Ishikawa (cell line): ENCODE measurements at regions not wholly inside any gene's neighbourhood (a gene's known extent, or its start where the extent isn't known, plus 50 kb on each side); places are given as distances from the start of the nearest gene placed in this dataset.

ENCODE experiments used
- CEBPB ChIP-seq: IDR thresholded peaks from 2 replicates; pipeline ENCODE4 v1.6.1; 2012
- CREB1 ChIP-seq: IDR thresholded peaks from 2 replicates; pipeline ENCODE4 v1.6.1; 2012; ENCODE audit warnings: low read depth
- EGR1 ChIP-seq: IDR thresholded peaks from 2 replicates; pipeline ENCODE4 v1.6.1; 2012
- EP300 ChIP-seq: IDR thresholded peaks from 2 replicates; pipeline ENCODE4 v1.6.1; 2012; ENCODE audit warnings: borderline replicate concordance
- MAX ChIP-seq: IDR thresholded peaks from 2 replicates; pipeline ENCODE4 v1.6.1; 2012
- NFIC ChIP-seq: IDR thresholded peaks from 2 replicates; pipeline ENCODE4 v1.6.1; 2012
- RAD21 ChIP-seq: IDR thresholded peaks from 2 replicates; pipeline ENCODE4 v1.6.1; 2012; ENCODE audit warnings: low read depth
- REST ChIP-seq: IDR thresholded peaks from 2 replicates; pipeline ENCODE4 v1.6.1; 2012; ENCODE audit warnings: low read depth, mild to moderate bottlenecking
- TEAD4 ChIP-seq: IDR thresholded peaks from 2 replicates; pipeline ENCODE4 v1.6.1; 2012
- USF1 ChIP-seq: IDR thresholded peaks from 2 replicates; pipeline ENCODE4 v1.6.1; 2012
- YY1 ChIP-seq: IDR thresholded peaks from 2 replicates; pipeline ENCODE4 v1.6.1; 2012; ENCODE audit warnings: low read depth

GRCh38 chr18:23387265-23387664, 65.8 kb upstream of the RIOK3 start:
- TF ChIP-seq EGR1, result no peak
- no peak for TF ChIP-seq YY1
- no peak for TF ChIP-seq EP300
- TF ChIP-seq CEBPB, result no peak
- TF ChIP-seq CREB1, result no peak
- TF ChIP-seq NFIC, result no peak
- no peak for TF ChIP-seq TEAD4
- TF ChIP-seq RAD21, result no peak
- TF ChIP-seq MAX, result no peak
- TF ChIP-seq REST, result no peak
- TF ChIP-seq USF1, result no peak
